Fibroblast of lung (primary cell): ENCODE measurements at regions not wholly inside any gene's neighbourhood (a gene's known extent, or its start where the extent isn't known, plus 50 kb on each side); places are given as distances from the start of the nearest gene placed in this dataset.
"Not testable (repeated sequence)": the region's sequence is repeated elsewhere in the genome, so short reads cannot be mapped to it uniquely, and the experiment has no call there.

Experiments
- EZH2 ChIP-seq: IDR thresholded peaks from 2 replicates; pipeline ENCODE4 v1.5.1; 2012; ENCODE audit warnings: low read length, control low read depth, mild to moderate bottlenecking; ENCODE audit errors: missing control alignments
- TF ChIP-seq, protein P1 (sequence below), 2 donors: IDR thresholded peaks in 1 of 2; conservative IDR thresholded peaks in 1 of 2; 1 replicate in 1 of 2; 2 replicates in 1 of 2; pipeline ENCODE4 v1.5.1; 2011 to 2012; ENCODE audit warnings: low read length in 2 of 2, control low read depth in 1 of 2, inconsistent platforms in 1 of 2, low read depth in 1 of 2, mild to moderate bottlenecking in 1 of 2

DNA sequence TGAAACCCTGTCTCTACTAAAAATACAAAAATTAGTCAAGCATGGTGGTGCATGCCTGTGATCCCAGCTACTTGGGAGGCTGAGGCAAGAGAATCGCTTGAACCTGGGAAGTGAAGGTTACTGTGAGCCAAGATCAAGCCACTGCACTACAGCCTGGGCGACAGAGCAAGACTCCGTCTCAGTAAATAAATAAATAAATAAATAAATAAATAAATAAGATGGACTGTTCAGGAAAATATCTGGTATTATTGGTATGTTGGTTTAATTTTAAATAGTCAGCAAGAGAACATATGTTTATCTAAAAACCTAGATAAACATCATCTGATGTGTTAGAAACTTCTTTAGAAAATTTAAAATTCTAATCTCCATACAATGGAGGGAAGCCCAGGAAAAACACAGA is 431.6 kb upstream of the AKR1E2 start:
- TF ChIP-seq, protein P1, sequence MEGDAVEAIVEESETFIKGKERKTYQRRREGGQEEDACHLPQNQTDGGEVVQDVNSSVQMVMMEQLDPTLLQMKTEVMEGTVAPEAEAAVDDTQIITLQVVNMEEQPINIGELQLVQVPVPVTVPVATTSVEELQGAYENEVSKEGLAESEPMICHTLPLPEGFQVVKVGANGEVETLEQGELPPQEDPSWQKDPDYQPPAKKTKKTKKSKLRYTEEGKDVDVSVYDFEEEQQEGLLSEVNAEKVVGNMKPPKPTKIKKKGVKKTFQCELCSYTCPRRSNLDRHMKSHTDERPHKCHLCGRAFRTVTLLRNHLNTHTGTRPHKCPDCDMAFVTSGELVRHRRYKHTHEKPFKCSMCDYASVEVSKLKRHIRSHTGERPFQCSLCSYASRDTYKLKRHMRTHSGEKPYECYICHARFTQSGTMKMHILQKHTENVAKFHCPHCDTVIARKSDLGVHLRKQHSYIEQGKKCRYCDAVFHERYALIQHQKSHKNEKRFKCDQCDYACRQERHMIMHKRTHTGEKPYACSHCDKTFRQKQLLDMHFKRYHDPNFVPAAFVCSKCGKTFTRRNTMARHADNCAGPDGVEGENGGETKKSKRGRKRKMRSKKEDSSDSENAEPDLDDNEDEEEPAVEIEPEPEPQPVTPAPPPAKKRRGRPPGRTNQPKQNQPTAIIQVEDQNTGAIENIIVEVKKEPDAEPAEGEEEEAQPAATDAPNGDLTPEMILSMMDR (conservative IDR thresholded peaks at IDR 0.05 in 1 of 2, IDR thresholded peaks at IDR 0.05 in 1 of 2; ENCODE audit: low read depth in 1 of 2, low read length in 2 of 2): not testable (repeated sequence)
- not testable (repeated sequence) for TF ChIP-seq EZH2
